Gastroesophageal sphincter (tissue), 4 donors: ENCODE measurements at regions not wholly inside any gene's neighbourhood (a gene's known extent, or its start where the extent isn't known, plus 50 kb on each side); places are given as distances from the start of the nearest gene placed in this dataset.
A peak's percentile ranks its signal among the peaks of the same experiment; 100 is the strongest.

Experiments used
- ATAC-seq: fragments of 150-250 bp; one replicate; pipeline ENCODE4 v1.9.1; 2016; ENCODE audit warnings: mild to moderate bottlenecking, moderate library complexity
- H3K27ac ChIP-seq, 4 donors: fragments of 200-600 bp; sonication (generic) in 3 of 4; 1 replicate in 3 of 4; 2 replicates in 1 of 4; pipeline ENCODE4 v1.5.1; 2016 to 2019
- H3K27me3 ChIP-seq: fragments of 200-600 bp; sonication (generic); one replicate; pipeline ENCODE4 v1.5.1; 2019
- H3K36me3 ChIP-seq, 2 donors: fragments of 200-600 bp; sonication (generic); one replicate each; pipeline ENCODE4 v1.5.1; 2019; ENCODE audit warnings: control low read depth in 1 of 2
- H3K4me1 ChIP-seq, 3 donors: fragments of 200-600 bp; sonication (generic); 1 replicate in 2 of 3; 2 replicates in 1 of 3; pipeline ENCODE4 v1.5.1; 2016 to 2019; ENCODE audit warnings: control low read depth in 2 of 3
- H3K4me3 ChIP-seq, 2 donors: fragments of 200-600 bp; sonication (generic); one replicate each; pipeline ENCODE4 v1.5.1; 2019; ENCODE audit warnings: mild to moderate bottlenecking in 1 of 2, moderate library complexity in 1 of 2
- H3K9me3 ChIP-seq, 3 donors: fragments of 200-600 bp; sonication (generic); one replicate each; pipeline ENCODE4 v1.5.1; 2017 to 2019; ENCODE audit warnings: control low read depth in 2 of 3
- CTCF ChIP-seq, 4 experiments: fragments of 200-600 bp in 2 of 4; fragments of 450-650 bp in 2 of 4; sonication (generic) in 1 of 4; IDR thresholded peaks; one replicate each; pipeline ENCODE4 v1.5.1; 2017 to 2019; ENCODE audit warnings: antibody characterized with exemption in 4 of 4, mild to moderate bottlenecking in 2 of 4, moderate library complexity in 2 of 4
- EP300 ChIP-seq: sonication (generic); formaldehyde crosslinking; IDR thresholded peaks from one replicate; pipeline ENCODE4 v1.6.1; 2017; ENCODE audit warnings: antibody characterized with exemption, mild to moderate bottlenecking
- POLR2A ChIP-seq, 2 donors: fragments of 450-650 bp; IDR thresholded peaks; one replicate each; pipeline ENCODE4 v1.6.1; 2017; ENCODE audit warnings: antibody characterized with exemption in 2 of 2, mild to moderate bottlenecking in 2 of 2, moderate library complexity in 1 of 2
- POLR2AphosphoS5 ChIP-seq: sonication (generic); formaldehyde crosslinking; IDR thresholded peaks from one replicate; pipeline ENCODE4 v1.6.1; 2017; ENCODE audit warnings: antibody characterized with exemption
- WGBS, 2 donors: methylation state at CpG; one replicate each; pipeline ENCODE4 v1.1.5; 2018; ENCODE audit warnings: low coverage in 1 of 2; 5-methylcytosine and 5-hydroxymethylcytosine counted together

- TF ChIP-seq CTCF (IDR thresholded peaks at IDR 0.05) (no peak), POLR2AphosphoS5 (no peak), EP300 (no peak), POLR2A (IDR thresholded peaks at IDR 0.05) (no peak)
- Histone ChIP-seq H3K27ac (no peak overlapping the region), H3K9me3 (no peaks in the 10 kb centered on the region), H3K4me1 (peaks cover 4 to 31% (median 16%) of the 10 kb centered on the region in 3 donors), H3K27me3 (no peaks in the 10 kb centered on the region), H3K36me3 (no peaks in the 10 kb centered on the region), H3K4me3 (no peak overlapping the region)
- ATAC-seq, result no peak
Measured at GRCh38 chr15:47437491-47437890, 279.8 kb upstream of the SEMA6D start.

GRCh38 chr15:47439146-47440111, 277.9 kb upstream of the SEMA6D start:
- ATAC-seq, result no peak
- peak overlapping the region in 3 of 4 donors; percentile 24 to 56 (median 39) for H3K27ac ChIP-seq
- 10 to 27% methylated on average over 5 of the region's 5 CpGs for WGBS, 2 donors

DNA sequence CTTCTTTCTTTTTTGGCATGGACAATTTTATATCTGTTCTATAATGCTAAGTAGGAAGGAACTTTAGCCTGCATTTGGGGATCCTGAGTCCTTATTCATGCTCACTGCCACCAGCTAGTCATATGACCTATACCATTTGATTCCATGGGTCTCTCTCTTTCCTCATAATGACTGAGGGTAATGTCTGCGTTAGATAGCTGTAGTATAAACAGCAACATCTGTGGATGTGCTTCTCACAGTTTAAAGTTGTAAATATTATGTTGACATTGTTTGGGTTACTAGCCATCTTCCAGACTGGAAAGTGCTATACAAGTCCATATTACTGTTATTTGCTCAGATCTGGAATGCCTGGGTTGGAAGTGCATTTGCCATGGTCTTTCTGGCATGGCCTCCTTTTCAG, 274.9 kb upstream of the SEMA6D start:
- Histone ChIP-seq H3K27me3 (no peaks in the 10 kb centered on the region), H3K36me3 (no peaks in the 10 kb centered on the region), H3K9me3 (no peaks in the 10 kb centered on the region), H3K4me1 (peaks cover 4 to 31% (median 16%) of the 10 kb centered on the region in 3 donors), H3K27ac (no peak overlapping the region), H3K4me3 (no peak overlapping the region)
- ATAC-seq, result no peak
- 38 to 78% methylated on average over 1 of the region's 1 CpG for WGBS, 2 donors
- no peak for TF ChIP-seq CTCF (IDR thresholded peaks at IDR 0.05)
- no peak for TF ChIP-seq POLR2AphosphoS5
- no peak for TF ChIP-seq EP300
- no peak for TF ChIP-seq POLR2A (IDR thresholded peaks at IDR 0.05)

More at GRCh38 chr15:47439146-47440111, 277.9 kb upstream of the SEMA6D start:
- Histone ChIP-seq H3K4me3 (no peak overlapping the region), H3K36me3 (no peaks in the 10 kb centered on the region), H3K27me3 (no peaks in the 10 kb centered on the region), H3K9me3 (no peaks in the 10 kb centered on the region), H3K4me1 (peaks cover 4 to 31% (median 16%) of the 10 kb centered on the region in 3 donors)
- TF ChIP-seq POLR2AphosphoS5 (no peak), POLR2A (IDR thresholded peaks at IDR 0.05) (no peak), CTCF (IDR thresholded peaks at IDR 0.05) (no peak), EP300 (no peak)

- no peaks in the 10 kb centered on the region for H3K9me3 ChIP-seq
- H3K4me3 ChIP-seq, result no peak overlapping the region
- no peak overlapping the region for H3K27ac ChIP-seq
- TF ChIP-seq POLR2AphosphoS5 (no peak), EP300 (no peak), CTCF (IDR thresholded peaks at IDR 0.05) (no peak), POLR2A (IDR thresholded peaks at IDR 0.05) (no peak)
- peaks cover 4 to 31% (median 16%) of the 10 kb centered on the region in 3 donors for H3K4me1 ChIP-seq
- 85 to 89% methylated on average over 2 of the region's 2 CpGs for WGBS, 2 donors
- no peaks in the 10 kb centered on the region for H3K36me3 ChIP-seq
- no peaks in the 10 kb centered on the region for H3K27me3 ChIP-seq
- no peak for ATAC-seq
Measured at GRCh38 chr15:47443839-47444238, 273.5 kb upstream of the SEMA6D start.
